GM12892 (cell line): ENCODE measurements at regions not wholly inside any gene's neighbourhood (a gene's known extent, or its start where the extent isn't known, plus 50 kb on each side); places are given as distances from the start of the nearest gene placed in this dataset.
A peak's percentile ranks its signal among the peaks of the same experiment; 100 is the strongest.

Experiments used
- DNase-seq: peaks from one replicate; pipeline ENCODE4 v3.0.0; 2011; ENCODE audit not compliant: insufficient read length
- FAIRE-seq: peaks from 2 replicates; lab custom pipeline; 2011; peaks lifted over from hg19 to GRCh38; lab: Jason Lieb, UNC
- POLR2A ChIP-seq: IDR thresholded peaks from 2 replicates; pipeline ENCODE4 v1.6.1; 2011; ENCODE audit warnings: low read depth, low read length, control low read depth
- POLR2AphosphoS5 ChIP-seq: IDR thresholded peaks from 2 replicates; pipeline ENCODE4 v1.6.1; 2011; ENCODE audit warnings: low read depth, low read length, control low read depth
- TAF1 ChIP-seq: IDR thresholded peaks from 2 replicates; pipeline ENCODE4 v1.6.1; 2011; ENCODE audit warnings: low read depth, mild to moderate bottlenecking, control low read depth, low read length, borderline replicate concordance

DNA sequence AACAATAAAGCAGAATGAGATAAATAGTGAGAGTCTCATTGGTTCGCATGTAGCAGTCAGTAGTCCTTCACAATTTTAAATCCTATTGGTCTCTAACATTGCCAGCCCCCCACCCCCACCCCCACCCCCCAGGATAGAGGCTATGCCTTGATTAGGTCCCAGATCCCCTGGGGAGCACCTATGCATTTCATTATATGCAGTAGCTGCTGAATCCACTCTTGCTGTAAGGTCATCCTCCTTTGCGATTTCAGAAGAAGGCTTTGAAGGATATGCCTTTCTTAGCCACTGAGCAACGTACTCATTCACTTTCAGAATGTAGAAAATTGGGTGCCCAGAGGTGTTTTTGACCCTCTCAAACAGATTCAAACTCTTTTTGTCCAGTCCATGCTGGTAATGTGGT, 382.8 kb upstream of the GALNT5 start:
- no peak for DNase-seq
- no peak for FAIRE-seq
- TF ChIP-seq POLR2A (no peak), POLR2AphosphoS5 (no peak), TAF1 (no peak)

DNA sequence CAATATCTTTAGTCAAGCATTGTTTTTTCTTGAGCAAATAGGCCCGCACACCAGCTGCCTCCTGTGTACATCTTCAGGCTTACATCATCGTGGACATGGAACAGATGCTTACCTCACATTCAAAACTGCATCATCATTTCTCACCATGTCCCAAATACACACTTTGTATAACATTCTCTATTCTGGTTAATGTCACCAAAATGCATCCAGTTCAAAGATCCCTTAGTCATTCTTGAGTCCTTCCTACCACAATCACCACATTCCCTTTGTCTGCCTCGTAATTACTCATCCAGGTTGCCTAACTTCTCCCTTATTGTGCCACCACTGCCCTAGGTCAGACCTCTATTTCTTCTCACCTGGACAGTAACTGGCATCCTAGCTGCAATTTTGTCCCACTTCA, 373.7 kb upstream of the GALNT5 start:
- no peak for FAIRE-seq
- no peak for DNase-seq
- TF ChIP-seq POLR2A = no peak
- no peak for TF ChIP-seq TAF1
- TF ChIP-seq POLR2AphosphoS5 = no peak

DNA sequence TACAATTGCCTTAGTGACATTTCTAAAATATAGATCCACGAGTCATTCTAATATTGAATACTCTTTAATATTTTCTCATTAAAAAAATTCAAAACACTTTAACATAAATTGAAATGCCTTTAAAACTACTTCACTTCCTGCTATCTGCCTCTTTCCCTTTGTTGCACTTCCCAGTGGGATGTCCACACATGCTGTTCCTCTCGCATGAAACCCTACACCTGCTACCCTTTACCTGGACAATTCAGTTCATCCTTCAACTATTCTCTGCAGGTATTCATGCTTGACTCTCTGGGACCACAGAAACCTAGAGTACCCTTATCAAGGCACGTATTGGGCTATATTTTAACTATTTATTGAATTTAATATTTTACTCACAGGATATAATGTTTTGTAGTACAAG, 373.3 kb upstream of the GALNT5 start:
- FAIRE-seq (no peak), DNase-seq (no peak)
- no peak for TF ChIP-seq POLR2AphosphoS5

DNA sequence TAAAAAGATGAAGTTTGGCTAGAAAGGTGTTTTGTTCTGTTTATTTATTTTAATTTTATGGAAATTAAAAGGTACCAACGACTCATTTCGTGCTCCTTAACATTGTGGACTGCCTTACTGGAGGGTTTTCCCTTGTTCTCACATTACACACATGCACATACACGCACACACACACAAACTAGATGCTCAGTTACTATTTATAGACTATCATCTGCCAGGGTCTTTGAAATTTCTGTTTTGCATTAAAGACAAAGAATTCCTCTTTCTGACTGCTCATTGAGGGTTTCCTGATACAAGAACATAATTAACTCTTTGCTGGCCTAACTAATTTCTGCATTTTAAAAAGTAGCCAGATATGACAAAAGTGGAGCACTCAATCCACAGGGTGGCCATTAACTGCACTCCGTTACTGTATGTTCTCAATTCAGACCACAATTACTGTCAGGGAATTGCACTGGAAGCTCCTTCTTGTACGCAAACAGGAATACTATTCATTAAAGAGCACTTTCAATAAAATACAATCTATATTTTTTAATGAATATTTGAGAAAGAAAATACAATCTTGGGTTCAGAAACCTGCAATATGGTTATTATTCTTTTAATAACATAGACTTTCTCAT, 366.9 kb upstream of the GALNT5 start:
- no peak for DNase-seq
- FAIRE-seq = no peak
- TF ChIP-seq POLR2A (no peak), POLR2AphosphoS5 (no peak), TAF1 (no peak)

DNA sequence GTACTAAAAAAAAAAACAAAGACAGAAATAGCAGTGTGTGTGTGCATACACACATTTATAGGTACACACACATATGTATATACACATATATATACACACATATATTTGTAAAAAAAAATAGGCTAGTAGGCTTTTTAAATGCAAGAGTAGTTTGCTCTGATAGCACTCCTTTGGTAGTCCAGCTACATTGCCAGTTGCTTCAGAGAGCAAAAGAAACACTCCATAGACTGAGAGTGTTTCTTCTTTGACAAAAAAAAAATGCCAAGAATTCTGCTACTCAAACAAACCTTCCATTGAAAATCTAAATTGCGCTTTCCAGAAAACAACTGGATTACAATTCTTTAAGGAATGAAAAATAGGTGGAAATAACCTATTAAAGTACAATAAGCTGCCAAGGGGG, 365.9 kb upstream of the GALNT5 start:
- no peak for TF ChIP-seq TAF1
- TF ChIP-seq POLR2A = no peak
- no peak for TF ChIP-seq POLR2AphosphoS5
- FAIRE-seq (no peak), DNase-seq (no peak)

DNA sequence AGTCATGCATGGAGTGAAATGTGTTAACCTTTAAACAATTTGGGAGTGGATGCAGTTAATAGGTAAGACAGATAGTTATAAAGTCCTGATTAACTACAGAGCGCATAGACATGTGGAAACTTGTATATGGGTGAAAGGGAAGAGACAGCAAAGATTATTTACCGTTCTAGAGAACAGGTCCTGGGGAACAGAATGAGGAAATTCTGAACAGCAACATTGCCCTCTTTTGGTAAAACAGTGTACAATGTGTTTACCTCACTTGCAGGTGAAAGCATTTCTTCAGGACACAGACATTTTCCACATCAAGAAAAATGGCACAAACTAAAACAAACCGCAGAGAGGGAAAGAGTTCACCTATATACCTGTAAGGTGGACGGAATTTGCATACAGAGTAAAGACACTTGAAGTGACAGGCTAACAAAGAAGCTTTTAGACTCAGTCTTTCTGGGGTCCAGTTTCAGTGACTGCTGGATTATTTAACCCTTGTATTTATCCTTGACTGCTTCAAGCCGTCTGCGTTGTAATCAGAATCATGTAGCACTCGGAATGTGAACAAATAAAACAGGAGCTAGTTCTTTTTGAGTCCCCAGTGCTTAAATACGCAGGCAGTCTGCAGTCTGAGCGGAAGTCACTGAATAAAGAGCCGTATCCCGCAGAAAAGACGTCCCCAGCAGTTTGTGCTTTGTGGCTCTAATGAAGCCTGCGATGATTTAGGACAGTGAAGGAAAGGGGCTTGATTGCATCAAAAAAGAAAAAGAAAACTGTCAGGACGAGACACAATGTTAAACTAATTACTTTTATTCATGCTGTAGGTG, 364.8 kb upstream of the GALNT5 start:
- FAIRE-seq (peak; percentile 76), DNase-seq (no peak)
- TF ChIP-seq POLR2AphosphoS5 (no peak), POLR2A (no peak), TAF1 (no peak)

DNA sequence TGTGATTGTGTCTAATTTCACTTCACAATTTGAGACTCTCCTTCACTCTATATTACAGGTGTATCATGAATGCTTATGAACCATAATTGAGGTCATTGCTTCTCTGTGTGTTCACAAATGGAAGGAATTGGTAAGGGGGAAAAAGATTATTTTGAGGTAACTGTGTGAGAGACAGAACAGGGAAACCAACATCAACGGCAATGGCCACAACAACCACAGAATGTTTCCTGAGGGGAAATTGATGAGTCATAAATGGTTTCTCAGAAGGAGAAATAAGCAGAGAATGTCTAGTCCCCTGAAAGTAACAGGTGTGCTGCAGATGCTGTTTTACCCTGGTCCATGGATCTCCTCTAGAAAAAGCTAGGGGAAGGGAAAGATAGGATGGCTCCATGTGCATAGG, 361.2 kb upstream of the GALNT5 start:
- TF ChIP-seq TAF1 (no peak), POLR2AphosphoS5 (no peak), POLR2A (no peak)
- DNase-seq = no peak
- peak; percentile 81 for FAIRE-seq

DNA sequence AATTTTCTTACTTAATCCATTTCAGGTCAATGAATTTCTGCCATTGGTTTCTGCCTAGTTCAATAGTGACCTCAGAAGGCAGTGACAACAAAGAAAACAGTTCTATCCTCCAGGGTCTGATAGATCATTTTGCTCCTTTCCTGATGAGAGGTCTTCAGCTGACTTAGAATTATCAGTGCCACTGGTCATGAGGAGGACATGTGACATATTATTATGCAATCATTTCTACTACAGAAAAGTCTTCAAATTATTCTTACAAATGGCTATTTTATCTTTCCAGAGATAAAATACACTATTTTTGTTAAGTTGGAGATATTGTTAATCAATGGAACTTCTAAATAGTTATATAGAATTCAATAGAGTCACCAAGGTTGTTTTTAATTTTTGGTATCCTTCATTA, 360.0 kb upstream of the GALNT5 start:
- TF ChIP-seq POLR2AphosphoS5 = no peak
- TF ChIP-seq POLR2A = no peak
- TF ChIP-seq TAF1 = no peak
- DNase-seq = no peak
- peak; percentile 50 for FAIRE-seq

DNA sequence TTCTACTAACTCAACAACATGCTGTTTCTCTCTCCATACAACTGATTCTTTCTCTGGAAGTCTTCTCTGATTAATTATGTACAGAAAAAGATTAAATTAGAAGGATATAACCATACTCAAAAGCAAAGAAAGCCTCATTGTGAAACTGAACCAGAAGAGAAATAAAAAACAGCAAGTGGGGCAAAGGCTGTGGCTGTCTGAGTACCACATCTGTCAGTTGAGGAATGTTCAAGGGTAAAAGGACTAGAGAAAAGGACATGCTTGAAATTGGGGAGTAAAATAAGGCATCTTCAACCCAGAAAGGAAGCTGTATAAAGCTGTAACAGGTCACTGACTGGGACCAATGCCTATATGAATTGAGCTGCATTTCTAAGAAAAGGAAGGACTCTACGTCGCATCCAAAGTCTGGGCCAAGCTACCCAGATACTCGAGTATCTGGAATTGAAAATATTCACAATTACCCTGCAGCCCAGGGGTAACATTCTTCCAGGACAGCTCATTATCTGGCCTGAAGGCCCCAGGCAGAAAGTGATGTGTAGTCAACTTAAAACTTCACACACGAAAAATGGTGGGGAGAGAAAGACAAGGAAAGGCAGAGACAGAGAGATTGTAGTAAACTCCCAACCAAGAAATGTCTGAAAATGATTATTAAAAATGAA, 356.0 kb upstream of the GALNT5 start:
- TF ChIP-seq TAF1 (no peak), POLR2A (no peak)
- FAIRE-seq = no peak

DNA sequence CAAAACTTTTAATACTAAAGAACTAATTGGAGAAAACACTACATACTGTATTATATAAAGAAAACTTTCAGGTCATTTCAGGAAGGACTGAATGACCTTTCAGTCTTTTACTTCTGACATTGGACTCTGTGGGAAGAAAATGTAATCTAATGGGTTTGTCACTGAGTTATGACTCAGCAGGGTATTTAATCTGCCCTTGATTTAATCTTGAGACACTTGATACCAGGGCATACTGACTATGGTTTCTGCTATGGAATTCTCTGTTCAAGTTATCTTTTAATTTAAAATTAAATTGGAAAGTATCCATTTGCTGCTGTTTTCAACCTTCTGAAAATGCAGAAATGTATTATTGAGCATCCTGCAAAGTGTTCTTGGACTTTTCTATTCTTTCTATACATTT, 354.2 kb upstream of the GALNT5 start:
- DNase-seq = no peak
- FAIRE-seq = no peak
- no peak for TF ChIP-seq POLR2A
- TF ChIP-seq TAF1 = no peak
- no peak for TF ChIP-seq POLR2AphosphoS5

More for the DNA sequence above, 356.0 kb upstream of the GALNT5 start:
- no peak for DNase-seq

DNA sequence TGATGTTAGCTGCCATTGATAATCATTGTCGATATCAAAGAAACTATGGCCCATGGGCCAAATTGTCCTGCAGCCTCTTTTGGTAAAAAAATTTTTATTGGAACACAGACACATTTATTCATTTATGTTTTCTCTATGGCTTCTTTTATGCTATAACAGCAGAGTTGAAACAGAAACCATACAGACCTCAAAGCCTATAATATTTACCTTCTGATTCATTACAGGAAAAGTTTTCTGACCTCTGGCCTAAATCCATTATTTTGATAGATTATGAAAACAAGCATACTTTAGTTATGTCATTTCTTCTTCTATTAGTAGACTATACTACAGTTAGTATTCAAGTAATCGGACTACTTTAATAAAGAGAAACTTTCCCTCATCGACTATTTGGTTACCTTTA, 349.7 kb upstream of the GALNT5 start:
- FAIRE-seq = no peak
- no peak for DNase-seq
- TF ChIP-seq TAF1 = no peak
- TF ChIP-seq POLR2AphosphoS5 = no peak
- no peak for TF ChIP-seq POLR2A
